ENCODE measurements at regions not wholly inside any gene's neighbourhood (a gene's known extent, or its start where the extent isn't known, plus 50 kb on each side); places are given as distances from the start of the nearest gene placed in this dataset.

GRCh38 chr5:36755342-36755741, 121.2 kb upstream of the NIPBL start:
- TF ChIP-seq CTCF (conservative IDR thresholded peaks at IDR 0.05; ENCODE audit: low read depth in 2 of 2): no peak
- TF ChIP-seq EZH2 (IDR thresholded peaks at IDR 0.05; ENCODE audit: low read depth, unreplicated experiment): no peak
- TF ChIP-seq POLR2AphosphoS5 (IDR thresholded peaks at IDR 0.05; ENCODE audit: low read depth): no peak
- TF ChIP-seq REST (IDR thresholded peaks at IDR 0.05; ENCODE audit: unreplicated experiment): no peak
- TF ChIP-seq JUNB (IDR thresholded peaks at IDR 0.05; ENCODE audit: unreplicated experiment): no peak
- TF ChIP-seq EZH2phosphoT487 (IDR thresholded peaks at IDR 0.05; ENCODE audit: unreplicated experiment): no peak
- TF ChIP-seq ZNF331 (CRISPR knock-in tag; IDR thresholded peaks at IDR 0.05; ENCODE audit: low read depth): no peak
- TF ChIP-seq ETS1 (IDR thresholded peaks at IDR 0.05): no peak
- no peak for TF ChIP-seq ZNF462 (CRISPR knock-in tag; IDR thresholded peaks at IDR 0.05)
- no peak for TF ChIP-seq ZNF114 (CRISPR knock-in tag; IDR thresholded peaks at IDR 0.05)
